ENCODE measurements at regions not wholly inside any gene's neighbourhood (a gene's known extent, or its start where the extent isn't known, plus 50 kb on each side); places are given as distances from the start of the nearest gene placed in this dataset.
"Not testable (repeated sequence)": the region's sequence is repeated elsewhere in the genome, so short reads cannot be mapped to it uniquely, and the experiment has no call there.

GRCh38 chr11:96841792-96842191, 452.0 kb downstream of the JRKL start:
- TF ChIP-seq CTCF (IDR thresholded peaks at IDR 0.05; ENCODE audit: extremely low read depth, low read depth, low read length): no peak
- Histone ChIP-seq H3K36me3 (ENCODE audit: insufficient read depth, low read length) (no peaks in the 10 kb centered on the region), H3K27ac (ENCODE audit: low read depth, low read length) (no peak overlapping the region), H2AFZ (ENCODE audit: low read length) (no peak overlapping the region), H3K79me2 (ENCODE audit: insufficient read depth, low read length) (no peaks in the 10 kb centered on the region), H3K4me1 (ENCODE audit: insufficient read depth, low read length) (no peaks in the 10 kb centered on the region), H3K27me3 (ENCODE audit: insufficient read depth, low read length) (no peaks in the 10 kb centered on the region), H3K9me3 (ENCODE audit: low read depth, low read length) (no peaks in the 10 kb centered on the region), H3K4me3 (ENCODE audit: insufficient read depth, low read length) (no peak overlapping the region), H3K4me2 (ENCODE audit: insufficient read depth, low read length) (no peak overlapping the region), H4K20me1 (ENCODE audit: insufficient read depth, low read length) (no peaks in the 10 kb centered on the region)
- no peak for DNase-seq (ENCODE audit: insufficient read length, low spot score, missing footprints)

- Histone ChIP-seq H3K4me1 (ENCODE audit: insufficient read depth, low read length) (no peaks in the 10 kb centered on the region), H3K9me3 (ENCODE audit: low read depth, low read length) (no peaks in the 10 kb centered on the region), H3K27ac (ENCODE audit: low read depth, low read length) (no peak overlapping the region), H3K79me2 (ENCODE audit: insufficient read depth, low read length) (no peaks in the 10 kb centered on the region), H3K4me3 (ENCODE audit: insufficient read depth, low read length) (no peak overlapping the region), H2AFZ (ENCODE audit: low read length) (no peak overlapping the region), H4K20me1 (ENCODE audit: insufficient read depth, low read length) (no peaks in the 10 kb centered on the region), H3K4me2 (ENCODE audit: insufficient read depth, low read length) (no peak overlapping the region), H3K36me3 (ENCODE audit: insufficient read depth, low read length) (no peaks in the 10 kb centered on the region), H3K27me3 (ENCODE audit: insufficient read depth, low read length) (no peaks in the 10 kb centered on the region)
- TF ChIP-seq CTCF (IDR thresholded peaks at IDR 0.05; ENCODE audit: extremely low read depth, low read depth, low read length): no peak
- no peak for DNase-seq (ENCODE audit: insufficient read length, low spot score, missing footprints)
Observed at GRCh38 chr11:96842731-96843130, 452.9 kb downstream of the JRKL start.

- H3K9me3 ChIP-seq (ENCODE audit: low read depth, low read length): no peaks in the 10 kb centered on the region
- H3K79me2 ChIP-seq (ENCODE audit: insufficient read depth, low read length): no peaks in the 10 kb centered on the region
- H4K20me1 ChIP-seq (ENCODE audit: insufficient read depth, low read length): no peaks in the 10 kb centered on the region
- no peak for TF ChIP-seq CTCF (IDR thresholded peaks at IDR 0.05; ENCODE audit: extremely low read depth, low read depth, low read length)
- H3K27me3 ChIP-seq (ENCODE audit: insufficient read depth, low read length): no peaks in the 10 kb centered on the region
- no peak overlapping the region for H3K4me2 ChIP-seq (ENCODE audit: insufficient read depth, low read length)
- no peaks in the 10 kb centered on the region for H3K4me1 ChIP-seq (ENCODE audit: insufficient read depth, low read length)
- no peak overlapping the region for H3K4me3 ChIP-seq (ENCODE audit: insufficient read depth, low read length)
- no peak overlapping the region for H3K27ac ChIP-seq (ENCODE audit: low read depth, low read length)
- no peak overlapping the region for H2AFZ ChIP-seq (ENCODE audit: low read length)
- no peaks in the 10 kb centered on the region for H3K36me3 ChIP-seq (ENCODE audit: insufficient read depth, low read length)
- no peak for DNase-seq (ENCODE audit: insufficient read length, low spot score, missing footprints)
Observed at GRCh38 chr11:96854425-96854824, 464.6 kb downstream of the JRKL start.

- H4K20me1 ChIP-seq (ENCODE audit: insufficient read depth, low read length); DNase-seq (ENCODE audit: insufficient read length, low spot score, missing footprints); H2AFZ ChIP-seq (ENCODE audit: low read length); H3K27ac ChIP-seq (ENCODE audit: low read depth, low read length); H3K9me3 ChIP-seq (ENCODE audit: low read depth, low read length); H3K79me2 ChIP-seq (ENCODE audit: insufficient read depth, low read length); H3K4me1 ChIP-seq (ENCODE audit: insufficient read depth, low read length); H3K4me3 ChIP-seq (ENCODE audit: insufficient read depth, low read length); H3K36me3 ChIP-seq (ENCODE audit: insufficient read depth, low read length); H3K27me3 ChIP-seq (ENCODE audit: insufficient read depth, low read length); H3K4me2 ChIP-seq (ENCODE audit: insufficient read depth, low read length): not testable (repeated sequence)
Observed at GRCh38 chr11:96861722-96862121, 471.9 kb downstream of the JRKL start.

- Histone ChIP-seq H3K4me3 (ENCODE audit: insufficient read depth, low read length) (no peak overlapping the region), H3K79me2 (ENCODE audit: insufficient read depth, low read length) (no peaks in the 10 kb centered on the region), H3K9me3 (ENCODE audit: low read depth, low read length) (no peaks in the 10 kb centered on the region), H3K4me2 (ENCODE audit: insufficient read depth, low read length) (no peak overlapping the region), H3K4me1 (ENCODE audit: insufficient read depth, low read length) (no peaks in the 10 kb centered on the region), H3K27ac (ENCODE audit: low read depth, low read length) (no peak overlapping the region), H2AFZ (ENCODE audit: low read length) (no peak overlapping the region), H3K36me3 (ENCODE audit: insufficient read depth, low read length) (no peaks in the 10 kb centered on the region), H4K20me1 (ENCODE audit: insufficient read depth, low read length) (no peaks in the 10 kb centered on the region), H3K27me3 (ENCODE audit: insufficient read depth, low read length) (no peaks in the 10 kb centered on the region)
- no peak for DNase-seq (ENCODE audit: insufficient read length, low spot score, missing footprints)
- no peak for TF ChIP-seq CTCF (IDR thresholded peaks at IDR 0.05; ENCODE audit: extremely low read depth, low read depth, low read length)
Observed at GRCh38 chr11:96863520-96863919, 473.7 kb downstream of the JRKL start.

Measured in osteoblast (primary cell).